C1 segment of cervical spinal cord (tissue), 14 donors: ENCODE measurements at regions not wholly inside any gene's neighbourhood (a gene's known extent, or its start where the extent isn't known, plus 50 kb on each side); places are given as distances from the start of the nearest gene placed in this dataset.
"Not testable (repeated sequence)": the region's sequence is repeated elsewhere in the genome, so short reads cannot be mapped to it uniquely, and the experiment has no call there.

Experiments used
- DNase-seq, 14 donors: peaks; one replicate each; lab custom pipeline; 2025; lab: John Stamatoyannopoulos, UW

GRCh38 chr5:87103616-87104287 is 163.9 kb upstream of the RASA1 start:
- no peak for DNase-seq

- no peak for DNase-seq
Measured at GRCh38 chr5:87105577-87105976, 162.1 kb upstream of the RASA1 start.

GRCh38 chr5:87109746-87110145 is 157.9 kb upstream of the RASA1 start:
- no peak for DNase-seq

GRCh38 chr5:87110721-87111120 is 157.0 kb upstream of the RASA1 start:
- no peak for DNase-seq

- DNase-seq = no peak
Measured at GRCh38 chr5:87113861-87114260, 153.8 kb upstream of the RASA1 start.

- DNase-seq = no peak
Measured at GRCh38 chr5:87114631-87115030, 153.1 kb upstream of the RASA1 start.

- DNase-seq = no peak
Measured at GRCh38 chr5:87115839-87116364, 151.8 kb upstream of the RASA1 start.

- no peak for DNase-seq
Measured at GRCh38 chr5:87116825-87117512, 150.7 kb upstream of the RASA1 start.

- DNase-seq = no peak
Measured at GRCh38 chr5:87119588-87119987, 148.1 kb upstream of the RASA1 start.

GRCh38 chr5:87120518-87121303 is 147.0 kb upstream of the RASA1 start:
- no peak for DNase-seq

- no peak for DNase-seq
Measured at GRCh38 chr5:87121304-87122150, 146.2 kb upstream of the RASA1 start.

- no peak for DNase-seq
Measured at GRCh38 chr5:87122151-87122977, 145.3 kb upstream of the RASA1 start.

- DNase-seq = no peak
Measured at GRCh38 chr5:87125766-87126165, 141.9 kb upstream of the RASA1 start.

- no peak for DNase-seq
Measured at GRCh38 chr5:87126869-87127268, 140.8 kb upstream of the RASA1 start.

- DNase-seq = no peak
Measured at GRCh38 chr5:87127426-87127825, 140.3 kb upstream of the RASA1 start.

- DNase-seq = no peak
Measured at GRCh38 chr5:87127956-87128687, 139.6 kb upstream of the RASA1 start.

GRCh38 chr5:87129046-87129445 is 138.6 kb upstream of the RASA1 start:
- no peak for DNase-seq

GRCh38 chr5:87132696-87133095 is 135.0 kb upstream of the RASA1 start:
- no peak for DNase-seq

- DNase-seq = not testable (repeated sequence)
Measured at GRCh38 chr5:87134513-87134912, 133.2 kb upstream of the RASA1 start.

- DNase-seq = no peak
Measured at GRCh38 chr5:87136096-87136495, 131.6 kb upstream of the RASA1 start.
